ENCODE measurements at regions not wholly inside any gene's neighbourhood (a gene's known extent, or its start where the extent isn't known, plus 50 kb on each side); places are given as distances from the start of the nearest gene placed in this dataset.

DNA sequence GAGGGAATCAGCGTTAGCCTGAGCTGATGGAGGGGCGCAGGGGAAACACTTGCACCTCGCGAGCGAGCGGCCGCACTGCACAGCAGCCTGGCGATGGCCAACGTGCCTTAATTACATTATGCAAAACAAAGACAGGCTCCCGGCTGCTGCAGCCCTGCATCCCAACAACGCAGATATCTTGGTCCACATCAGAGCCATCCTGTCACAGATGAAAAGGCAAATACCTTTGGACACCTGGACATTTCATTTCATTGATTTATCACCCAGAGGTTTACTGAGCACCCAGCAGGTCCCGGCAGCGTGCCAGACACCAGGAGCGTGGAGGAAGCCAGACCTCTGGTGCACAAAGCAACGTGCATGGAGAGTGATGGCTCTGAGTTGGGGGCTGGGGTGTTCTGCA is 843.0 kb downstream of the TBC1D22A start:
- no peak for TF ChIP-seq POLR2AphosphoS5 (IDR thresholded peaks at IDR 0.05; ENCODE audit: low read depth, low read length)
- no peak for TF ChIP-seq POLR2A (IDR thresholded peaks at IDR 0.05; ENCODE audit: borderline replicate concordance, extremely low read depth, insufficient read depth, insufficient read length)
- TF ChIP-seq, protein P1, sequence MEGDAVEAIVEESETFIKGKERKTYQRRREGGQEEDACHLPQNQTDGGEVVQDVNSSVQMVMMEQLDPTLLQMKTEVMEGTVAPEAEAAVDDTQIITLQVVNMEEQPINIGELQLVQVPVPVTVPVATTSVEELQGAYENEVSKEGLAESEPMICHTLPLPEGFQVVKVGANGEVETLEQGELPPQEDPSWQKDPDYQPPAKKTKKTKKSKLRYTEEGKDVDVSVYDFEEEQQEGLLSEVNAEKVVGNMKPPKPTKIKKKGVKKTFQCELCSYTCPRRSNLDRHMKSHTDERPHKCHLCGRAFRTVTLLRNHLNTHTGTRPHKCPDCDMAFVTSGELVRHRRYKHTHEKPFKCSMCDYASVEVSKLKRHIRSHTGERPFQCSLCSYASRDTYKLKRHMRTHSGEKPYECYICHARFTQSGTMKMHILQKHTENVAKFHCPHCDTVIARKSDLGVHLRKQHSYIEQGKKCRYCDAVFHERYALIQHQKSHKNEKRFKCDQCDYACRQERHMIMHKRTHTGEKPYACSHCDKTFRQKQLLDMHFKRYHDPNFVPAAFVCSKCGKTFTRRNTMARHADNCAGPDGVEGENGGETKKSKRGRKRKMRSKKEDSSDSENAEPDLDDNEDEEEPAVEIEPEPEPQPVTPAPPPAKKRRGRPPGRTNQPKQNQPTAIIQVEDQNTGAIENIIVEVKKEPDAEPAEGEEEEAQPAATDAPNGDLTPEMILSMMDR (IDR thresholded peaks at IDR 0.05 in 2 of 3, conservative IDR thresholded peaks at IDR 0.05 in 1 of 3; ENCODE audit: borderline replicate concordance in 1 of 3, insufficient read depth in 1 of 3, low read depth in 2 of 3, low read length in 2 of 3), result no peak
- no peak for TF ChIP-seq SIN3A (IDR thresholded peaks at IDR 0.05; ENCODE audit: low read depth)
- TF ChIP-seq RAD21 (IDR thresholded peaks at IDR 0.05; ENCODE audit: low read depth), result no peak
- no peak for TF ChIP-seq JUND (IDR thresholded peaks at IDR 0.05)
- no peak for TF ChIP-seq EZH2 (IDR thresholded peaks at IDR 0.05)
- TF ChIP-seq ZNF274 (IDR thresholded peaks at IDR 0.05; ENCODE audit: low read depth, low read length), result no peak
- TF ChIP-seq SP1 (IDR thresholded peaks at IDR 0.05; ENCODE audit: low read depth), result no peak
- no peak for TF ChIP-seq EZH2phosphoT487 (IDR thresholded peaks at IDR 0.05; ENCODE audit: borderline replicate concordance)
- no peak for TF ChIP-seq ATF3 (IDR thresholded peaks at IDR 0.05)
